ENCODE measurements at regions not wholly inside any gene's neighbourhood (a gene's known extent, or its start where the extent isn't known, plus 50 kb on each side); places are given as distances from the start of the nearest gene placed in this dataset.
"Not testable (repeated sequence)": the region's sequence is repeated elsewhere in the genome, so short reads cannot be mapped to it uniquely, and the experiment has no call there.

- FAIRE-seq (no peak), DNase-seq (ENCODE audit: low spot score) (no peak)
Measured at GRCh38 chr9:115443890-115444289, 325.9 kb upstream of the TNC start.

DNA sequence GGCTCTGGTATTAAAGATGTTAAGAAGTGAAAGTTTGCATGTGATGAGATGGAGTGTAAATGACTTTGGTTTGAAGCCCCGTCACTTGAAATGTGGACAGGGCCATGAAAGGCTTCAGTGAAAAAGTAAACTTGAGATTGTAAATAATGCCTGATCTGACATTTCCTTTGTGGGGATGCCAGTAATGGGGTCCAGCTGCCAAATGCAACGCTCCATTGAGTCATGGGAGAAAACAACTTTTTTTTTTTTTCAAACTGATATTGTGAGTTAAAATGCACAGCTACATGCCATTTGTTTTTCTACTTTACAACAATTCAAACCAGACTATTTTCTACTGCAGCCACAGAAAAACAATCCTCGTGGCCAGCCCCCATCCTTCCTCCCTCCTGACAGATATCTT lies 327.0 kb upstream of the TNC start:
- FAIRE-seq, result no peak
- no peak for DNase-seq (ENCODE audit: low spot score)

DNA sequence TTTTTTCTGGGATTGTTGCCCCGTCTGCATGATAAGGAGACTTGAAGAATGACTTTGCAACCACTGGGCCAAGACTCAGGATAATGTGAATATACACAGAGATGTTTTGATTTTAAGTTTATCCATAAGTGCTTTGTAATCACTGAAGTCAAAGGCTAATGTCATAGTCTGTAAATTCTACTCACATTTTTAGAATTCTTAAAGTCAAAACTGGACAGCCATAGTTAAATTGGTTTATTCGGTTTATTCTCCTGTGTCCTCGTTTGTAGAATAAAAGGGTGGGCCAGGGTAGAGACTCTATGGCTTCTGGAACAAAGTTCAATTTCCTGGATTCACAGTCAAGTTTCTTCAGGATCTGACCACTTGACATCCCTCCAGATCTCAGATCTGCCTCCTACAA lies 327.7 kb upstream of the TNC start:
- no peak for DNase-seq (ENCODE audit: low spot score)
- no peak for FAIRE-seq

DNA sequence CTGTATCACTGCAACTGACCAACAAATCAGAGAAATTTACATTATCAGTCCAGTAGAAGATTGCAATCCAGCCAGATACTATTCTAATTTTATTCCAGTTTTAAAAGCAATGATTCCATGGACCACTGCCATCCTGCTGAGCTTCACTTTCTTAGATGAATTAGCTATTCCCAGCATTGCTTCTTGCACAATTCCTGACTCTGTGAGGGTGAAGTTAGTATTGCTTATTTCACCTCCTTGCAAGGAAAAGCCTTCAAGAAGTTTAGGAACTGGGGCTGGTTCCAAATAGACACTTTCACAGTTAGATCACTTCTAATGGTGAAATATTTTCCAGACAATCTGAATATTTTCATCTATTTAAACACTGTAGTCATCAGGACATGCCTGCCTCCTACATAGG lies 338.6 kb upstream of the TNC start:
- FAIRE-seq (no peak), DNase-seq (ENCODE audit: low spot score) (no peak)

DNA sequence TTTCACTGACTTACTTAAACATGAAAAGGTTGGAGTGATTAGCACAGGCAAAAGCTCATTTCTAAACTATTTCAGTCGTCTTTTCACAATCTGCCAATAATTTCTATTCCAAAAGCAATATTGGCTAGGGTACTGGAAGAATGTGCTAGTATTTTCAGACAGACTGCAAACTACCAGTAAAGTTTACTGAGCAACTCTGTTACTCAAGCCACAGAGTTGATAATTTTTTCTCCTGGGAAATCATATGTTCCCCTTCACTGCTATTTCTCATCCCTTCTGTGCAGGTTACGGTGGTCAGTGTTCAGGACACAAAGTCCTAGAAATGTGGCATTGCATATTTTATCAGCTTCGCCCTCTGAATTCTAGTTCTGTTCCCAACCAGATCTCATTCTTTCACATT lies 343.3 kb upstream of the TNC start:
- DNase-seq (ENCODE audit: low spot score) (no peak), FAIRE-seq (no peak)

DNA sequence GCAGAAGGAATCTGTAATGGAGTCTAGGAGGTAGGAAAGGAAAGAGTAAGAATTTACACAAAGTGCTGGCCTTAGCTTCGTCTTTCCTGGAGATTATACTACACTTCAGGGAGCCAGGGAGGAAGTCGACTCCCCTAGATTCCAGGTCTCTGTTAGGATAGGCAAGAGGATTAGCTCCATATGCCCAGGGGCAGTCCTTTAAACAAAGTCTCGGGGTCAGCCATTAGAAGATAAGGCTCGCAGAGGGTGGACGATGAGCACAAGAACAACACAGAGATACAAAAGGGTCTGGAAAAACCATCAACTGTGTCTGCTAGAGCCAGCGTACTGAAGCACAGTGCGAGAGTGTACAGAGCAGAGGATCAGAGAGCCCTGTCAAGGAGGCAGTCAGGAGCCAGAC lies 344.7 kb upstream of the TNC start:
- no peak for DNase-seq (ENCODE audit: low spot score)
- FAIRE-seq, result no peak

- FAIRE-seq (no peak), DNase-seq (ENCODE audit: low spot score) (no peak)
Measured at GRCh38 chr9:115466756-115467155, 348.8 kb upstream of the TNC start.

GRCh38 chr9:115469841-115470240 lies 351.9 kb upstream of the TNC start:
- FAIRE-seq, result no peak
- DNase-seq (ENCODE audit: low spot score), result no peak

DNA sequence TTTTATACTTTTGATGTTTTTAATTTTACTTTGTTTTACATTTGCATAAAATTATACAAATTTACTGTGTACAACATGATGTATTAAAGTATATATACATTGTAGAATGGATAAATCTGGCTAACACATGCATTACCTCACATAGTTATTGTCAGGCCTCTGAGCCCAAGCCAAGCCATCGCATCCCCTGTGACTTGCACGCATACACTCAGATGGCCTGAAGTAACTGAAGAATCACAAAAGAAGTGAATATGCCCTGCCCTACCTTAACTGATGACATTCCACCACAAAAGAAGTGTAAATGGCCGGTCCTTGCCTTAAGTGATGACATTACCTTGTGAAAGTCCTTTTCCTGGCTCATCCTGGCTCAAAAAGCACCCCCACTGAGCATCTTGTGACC lies 355.1 kb upstream of the TNC start:
- not testable (repeated sequence) for DNase-seq (ENCODE audit: low spot score); FAIRE-seq

GRCh38 chr9:115481769-115482168 lies 363.8 kb upstream of the TNC start:
- FAIRE-seq (no peak), DNase-seq (ENCODE audit: low spot score) (no peak)

DNA sequence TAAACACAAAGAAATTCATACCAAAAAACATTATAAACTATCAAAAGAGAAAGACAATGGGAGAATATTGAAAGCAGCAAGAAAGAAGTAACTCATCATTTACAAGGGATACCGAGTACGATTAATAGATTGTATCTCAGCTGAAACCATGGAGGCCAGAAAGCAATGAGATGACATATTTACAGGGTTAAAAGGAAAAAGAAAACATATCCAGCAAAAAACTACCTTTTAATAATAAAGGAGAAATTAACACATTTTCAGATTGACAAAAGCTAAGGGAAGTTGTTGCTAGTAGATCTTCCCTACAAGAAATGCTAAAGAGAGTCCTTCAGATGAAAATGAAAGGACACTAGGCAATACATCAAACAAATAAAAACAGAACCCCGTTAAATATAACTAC lies 364.8 kb upstream of the TNC start:
- DNase-seq (ENCODE audit: low spot score) (no peak), FAIRE-seq (no peak)

DNA sequence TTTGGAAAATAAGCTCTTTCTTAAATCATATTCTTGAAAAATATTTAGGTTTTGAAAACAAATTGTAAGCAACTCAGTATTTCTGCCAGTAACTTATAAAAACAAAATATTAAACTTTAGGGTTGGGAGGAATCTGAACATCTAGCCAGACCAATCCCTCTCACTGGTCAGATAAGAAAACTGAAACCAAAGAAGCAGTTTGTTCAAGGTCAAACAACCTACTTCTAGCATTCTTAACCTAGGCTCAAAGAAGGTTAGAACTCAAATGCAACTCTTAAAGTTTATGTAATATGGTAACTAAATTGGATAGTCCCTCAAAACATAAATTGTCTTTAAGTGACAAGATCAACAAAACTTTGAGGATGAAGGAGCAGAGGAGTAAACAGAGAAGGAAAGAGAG lies 374.9 kb upstream of the TNC start:
- no peak for FAIRE-seq
- no peak for DNase-seq (ENCODE audit: low spot score)

- FAIRE-seq, result no peak
Measured at GRCh38 chr9:115494393-115494792, 376.4 kb upstream of the TNC start.

DNA sequence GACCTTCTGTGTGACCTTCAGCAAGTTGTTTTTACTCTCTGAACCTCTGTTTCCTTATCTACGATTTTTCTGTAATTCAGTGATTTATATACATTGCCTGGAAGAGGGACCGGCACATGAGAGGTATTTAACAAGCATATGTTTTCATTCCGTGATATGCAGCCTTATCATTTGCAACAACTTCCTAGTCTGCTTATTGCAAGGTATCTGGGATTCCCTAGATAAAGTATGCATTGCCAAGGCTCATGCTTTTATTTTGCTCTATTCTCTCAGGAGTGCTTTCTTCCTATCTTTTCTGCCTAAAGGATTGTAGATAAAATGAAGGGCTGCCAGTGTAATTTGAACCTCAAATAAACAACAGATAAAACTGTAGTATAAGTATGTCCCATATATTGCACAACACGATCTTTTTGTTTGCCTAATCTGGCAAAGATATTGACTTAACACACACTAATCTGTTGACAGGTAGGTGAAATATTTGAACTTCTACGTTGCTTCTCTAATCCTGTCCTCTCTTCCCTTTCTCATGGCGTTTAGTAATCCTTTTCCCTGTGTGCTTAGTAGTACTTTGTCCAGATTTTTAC lies 377.2 kb upstream of the TNC start:
- FAIRE-seq, result no peak
- no peak for DNase-seq (ENCODE audit: low spot score)

More at GRCh38 chr9:115494393-115494792, 376.4 kb upstream of the TNC start:
- no peak for DNase-seq (ENCODE audit: low spot score)

GRCh38 chr9:115495836-115496235 lies 377.9 kb upstream of the TNC start:
- FAIRE-seq, result no peak

GRCh38 chr9:115498303-115498702 lies 380.3 kb upstream of the TNC start:
- DNase-seq (ENCODE audit: low spot score) (no peak), FAIRE-seq (no peak)

More at GRCh38 chr9:115495836-115496235, 377.9 kb upstream of the TNC start:
- no peak for DNase-seq (ENCODE audit: low spot score)

DNA sequence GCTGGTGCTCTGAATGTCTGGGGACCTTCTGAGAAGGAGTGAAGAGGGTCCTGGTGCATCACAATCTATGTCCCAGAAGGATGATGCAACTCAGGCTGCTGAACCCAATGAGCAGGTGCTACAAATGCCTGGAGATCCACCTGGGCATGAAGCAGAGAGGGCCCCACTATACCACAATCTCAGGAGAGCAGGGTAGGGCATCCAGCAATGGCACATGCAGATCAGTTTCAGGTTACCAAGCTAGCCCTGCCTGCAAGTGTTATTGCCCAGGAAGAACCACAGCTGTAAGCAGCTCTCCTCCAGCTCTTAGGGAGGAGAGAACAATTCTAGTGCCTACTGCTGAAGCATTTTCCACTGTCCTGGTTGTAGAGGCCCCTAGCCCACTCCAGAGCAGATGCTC lies 389.2 kb upstream of the TNC start:
- FAIRE-seq (no peak), DNase-seq (ENCODE audit: low spot score) (no peak)

DNA sequence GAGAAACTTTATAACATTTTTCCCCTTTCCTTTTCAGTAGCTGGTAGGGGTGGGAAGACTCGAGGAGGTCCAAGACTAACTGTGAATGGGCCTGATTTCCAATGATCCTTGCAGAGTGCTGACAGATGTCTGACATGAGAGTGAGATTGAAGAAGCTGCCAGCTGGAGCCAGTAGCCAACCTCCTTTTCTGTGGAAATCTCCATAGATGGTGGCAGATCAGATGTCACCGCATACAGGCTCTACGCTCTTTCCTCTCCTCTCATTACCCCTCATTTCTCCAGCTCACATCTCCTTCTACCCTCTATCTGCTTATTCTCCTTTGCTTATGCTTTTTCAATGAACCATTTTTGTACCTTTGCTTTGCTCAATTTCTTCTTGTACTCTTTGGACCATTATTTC lies 395.2 kb upstream of the TNC start:
- FAIRE-seq, result no peak
- no peak for DNase-seq (ENCODE audit: low spot score)

- DNase-seq (ENCODE audit: low spot score) (no peak), FAIRE-seq (no peak)
Measured at GRCh38 chr9:115514454-115514853, 396.5 kb upstream of the TNC start.

DNA sequence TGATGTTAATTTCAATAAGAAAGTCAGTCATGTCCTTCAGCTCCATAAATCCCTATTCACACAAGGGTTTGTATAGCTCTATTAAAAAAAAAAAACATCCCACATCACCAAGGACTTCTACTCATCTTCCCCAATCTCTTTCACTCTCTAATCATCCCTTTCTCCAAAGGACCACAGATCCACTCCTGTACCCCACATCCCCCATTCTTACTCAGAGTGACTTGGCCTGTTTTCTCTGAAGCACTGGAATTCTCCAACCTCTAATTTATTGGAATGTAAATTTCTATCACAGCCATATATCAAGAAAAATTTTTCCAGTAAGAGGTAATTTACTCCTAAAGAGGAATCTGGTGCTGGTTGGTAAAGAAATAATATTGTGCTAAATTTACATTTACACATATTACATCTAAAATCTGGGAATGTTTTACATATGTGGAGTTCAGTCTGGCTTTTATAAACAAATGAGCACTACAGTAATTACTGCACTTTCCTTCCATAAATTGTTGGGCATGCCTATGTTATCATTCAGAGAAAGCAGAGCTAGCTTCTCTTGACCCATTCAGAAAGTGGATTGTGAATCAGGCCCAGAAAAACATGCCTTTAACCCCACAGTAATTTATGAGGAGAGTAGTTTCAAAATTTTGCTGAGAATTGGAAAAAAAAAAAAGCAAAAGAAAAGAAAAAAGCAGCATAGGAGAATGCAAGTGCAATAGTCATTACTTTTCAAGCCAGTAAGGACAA lies 399.5 kb upstream of the TNC start:
- FAIRE-seq (no peak), DNase-seq (ENCODE audit: low spot score) (no peak)

- FAIRE-seq (no peak), DNase-seq (ENCODE audit: low spot score) (no peak)
Measured at GRCh38 chr9:115520646-115521045, 402.7 kb upstream of the TNC start.

DNA sequence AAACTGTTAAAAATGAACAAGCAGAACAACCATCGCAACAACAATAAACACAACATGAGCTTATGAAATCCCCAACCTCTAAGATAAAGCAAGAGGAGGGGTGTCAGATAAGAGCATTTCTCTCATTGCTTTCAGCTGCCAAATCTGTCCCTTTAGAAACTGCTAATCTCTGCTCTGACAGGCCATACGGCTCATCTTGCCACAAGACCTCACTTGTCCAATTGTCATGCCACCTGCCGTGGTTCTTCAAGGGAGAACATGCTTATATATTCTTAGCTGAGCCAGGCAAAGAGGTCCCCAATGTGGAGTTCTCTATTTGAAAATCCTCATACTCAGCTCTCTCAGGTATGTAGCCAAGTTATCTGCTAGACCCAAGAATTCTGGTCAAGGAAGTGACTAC lies 405.0 kb upstream of the TNC start:
- DNase-seq (ENCODE audit: low spot score), result no peak
- no peak for FAIRE-seq

DNA sequence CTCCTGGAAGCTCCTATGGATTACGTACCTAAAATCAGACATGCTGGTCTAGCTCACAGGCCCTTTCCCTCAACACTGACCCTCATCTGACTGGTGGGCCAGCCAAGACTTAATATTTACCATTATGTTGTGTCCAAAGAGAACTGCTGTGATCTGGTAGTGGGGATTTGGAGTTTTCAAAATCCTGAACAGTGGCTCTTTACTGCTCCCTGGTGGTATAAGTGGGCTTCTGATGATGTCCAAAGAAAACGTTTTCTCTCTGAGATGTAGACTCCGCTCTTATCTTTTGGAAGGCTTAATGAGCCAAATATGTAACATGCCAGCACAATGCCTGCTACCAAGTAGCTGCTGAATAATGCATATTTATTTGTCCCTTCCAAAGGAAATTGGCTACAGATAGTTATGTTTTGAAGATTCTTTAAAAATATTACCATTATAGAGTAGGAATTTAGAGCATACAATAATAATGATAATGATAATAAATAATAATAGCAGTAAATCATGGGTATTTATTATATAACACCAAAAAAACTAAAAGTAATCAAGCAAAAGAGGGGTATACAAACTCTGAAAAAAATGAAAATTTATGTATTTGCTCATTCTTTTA lies 406.6 kb upstream of the TNC start:
- FAIRE-seq (no peak), DNase-seq (ENCODE audit: low spot score) (peak; percentile 58)

Measured in urothelium cell line (cell line).